22Rv1 (cell line): ENCODE measurements at regions not wholly inside any gene's neighbourhood (a gene's known extent, or its start where the extent isn't known, plus 50 kb on each side); places are given as distances from the start of the nearest gene placed in this dataset.

ENCODE experiments used
- CTCF ChIP-seq: fragments of 450-650 bp; IDR thresholded peaks from 2 replicates; pipeline ENCODE4 v1.5.1; 2017; ENCODE audit warnings: mild to moderate bottlenecking
- ZFX ChIP-seq: fragments of 450-650 bp; IDR thresholded peaks from 2 replicates; pipeline ENCODE4 v1.6.1; 2017; ENCODE audit warnings: antibody characterized with exemption, borderline replicate concordance

GRCh38 chr3:177976241-177976640 is 560.0 kb upstream of the KCNMB2 start:
- TF ChIP-seq CTCF (no peak), ZFX (no peak)
